Heart left ventricle (tissue), 13 donors: ENCODE measurements at regions not wholly inside any gene's neighbourhood (a gene's known extent, or its start where the extent isn't known, plus 50 kb on each side); places are given as distances from the start of the nearest gene placed in this dataset.

Experiments used
- CTCF ChIP-seq, 12 donors: fragments of 200-600 bp; sonication (generic) in 4 of 12; IDR thresholded peaks; one replicate each; pipeline versions ENCODE4 v1.5.0 to v1.8.0; 2018 to 2022; ENCODE audit warnings: antibody characterized with exemption in 12 of 12, mild to moderate bottlenecking in 5 of 12
- POLR2A ChIP-seq, 2 donors: fragments of 450-650 bp; IDR thresholded peaks; one replicate each; pipeline ENCODE4 v1.6.1; 2017; ENCODE audit warnings: antibody characterized with exemption in 2 of 2, mild to moderate bottlenecking in 2 of 2, moderate library complexity in 2 of 2
- donor health status: ischemic (EF 13 %, LVEDD 7.1; RV severe dilation, severe dysfunction).
- donor health status: DM: no; HTN: yes; CAD: no.
- donor health status: DM: no; HTN: no; CAD: no.
- donor health status: ischemic (EF 25% LVEDD 6.9; RV normal size, moderate dysfunction).
- donor health status: ischemic (EF 25% LVEDD 5.7; RV mildly dilated, moderate dysfunction).
- donor health status: ischemic (EF 35%, LVEDD 5.7; RV mildly dilated, moderate dysfunction).
- donor health status: nonischemic (EF 11% LVEDD 7.7; RV severe dilation, severe dysfunction).
- donor health status: DM: yes; HTN: yes; CAD: no.
- donor health status: PGD.
- donor health status: ischemic (EF 29% LVEDD 5.4; RV normal size, mild dysfunction).
- donor health status: nonischemic (EF 23%, LVEDD 6.1; RV moderate dilation, normal function).

- TF ChIP-seq CTCF (IDR thresholded peaks at IDR 0.05) (no peak), POLR2A (IDR thresholded peaks at IDR 0.05) (no peak)
These were observed 114.5 kb downstream of the SUCNR1 start for GRCh38 chr3:151987893-151988292.
